GM10266 (cell line): ENCODE measurements at regions not wholly inside any gene's neighbourhood (a gene's known extent, or its start where the extent isn't known, plus 50 kb on each side); places are given as distances from the start of the nearest gene placed in this dataset.

Source experiments
- DNase-seq: peaks from one replicate; pipeline ENCODE4 v3.0.0; 2012; ENCODE audit errors: extremely low spot score
- CTCF ChIP-seq: IDR thresholded peaks from 2 replicates; pipeline ENCODE4 v1.5.1; 2012; ENCODE audit warnings: mild to moderate bottlenecking, low read depth; ENCODE audit not compliant: control insufficient read depth, insufficient read depth; ENCODE audit errors: missing control alignments

DNA sequence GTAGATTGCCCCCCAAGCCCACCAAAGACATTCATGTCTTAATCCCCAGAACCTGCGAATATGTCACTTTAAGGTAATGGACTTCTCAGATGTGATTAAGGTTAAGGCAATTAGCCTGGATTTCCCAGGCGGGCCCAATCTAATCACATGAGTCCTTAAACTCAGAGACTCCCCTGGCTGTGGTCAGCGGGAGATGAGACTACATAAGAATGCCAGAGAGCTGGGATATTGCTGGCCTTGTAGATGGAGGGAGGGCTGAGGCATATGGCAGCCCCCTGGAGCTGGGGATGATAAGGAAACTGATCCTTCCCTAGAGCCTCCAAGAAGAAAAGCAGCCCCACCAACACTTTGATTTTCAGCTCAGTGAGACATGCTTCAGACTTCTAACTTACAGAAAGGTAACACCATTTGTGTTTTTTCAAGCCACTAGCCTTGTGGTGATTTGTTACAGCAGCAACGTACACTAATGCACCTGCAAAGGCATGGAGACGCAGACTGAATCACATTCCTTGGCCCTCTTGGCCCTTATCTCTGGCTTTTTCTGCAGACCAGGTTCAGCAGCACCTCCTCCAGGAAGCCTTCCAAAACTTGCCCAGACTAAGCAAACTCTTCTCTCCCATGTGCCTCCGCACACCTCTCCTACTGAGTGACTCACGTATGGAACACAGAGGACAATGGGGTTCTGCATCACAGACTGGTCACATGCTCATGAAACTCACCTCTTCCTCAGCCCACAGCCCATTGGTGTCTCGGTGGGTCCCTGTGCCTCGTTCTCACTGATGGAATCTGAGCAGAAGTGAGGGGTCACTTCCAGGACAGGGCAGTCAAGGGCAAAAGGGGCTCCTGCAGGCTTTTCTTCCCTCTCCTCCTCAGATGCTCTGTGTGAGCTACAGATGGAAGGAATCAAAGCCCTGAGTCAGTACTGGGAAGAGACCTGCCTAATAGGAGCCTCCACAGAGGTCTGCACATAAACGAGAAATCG is 86.3 kb upstream of the HMGXB4 start:
- TF ChIP-seq CTCF = no peak
- no peak for DNase-seq

GRCh38 chr22:35172442-35172841 is 84.9 kb upstream of the HMGXB4 start:
- no peak for TF ChIP-seq CTCF
- no peak for DNase-seq

DNA sequence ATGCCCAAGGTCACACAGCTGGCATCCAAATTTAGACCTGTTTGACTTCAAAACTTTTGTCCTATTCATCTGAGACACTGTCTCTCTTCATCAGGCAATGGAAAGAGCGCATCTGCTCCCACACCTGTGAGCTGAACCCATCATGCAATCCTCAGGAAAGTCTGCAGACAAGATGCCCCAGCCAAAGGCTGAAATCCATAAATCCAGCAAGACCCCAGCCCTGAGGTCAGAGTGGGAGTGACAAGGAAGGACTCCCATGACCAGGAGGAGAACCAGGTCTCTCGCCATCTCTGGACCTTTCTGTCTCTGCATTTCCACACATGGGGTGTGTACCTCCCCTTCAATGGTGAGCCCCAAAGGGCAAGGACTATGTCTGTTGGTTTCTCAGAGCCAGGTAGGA is 83.6 kb upstream of the HMGXB4 start:
- no peak for TF ChIP-seq CTCF
- no peak for DNase-seq

DNA sequence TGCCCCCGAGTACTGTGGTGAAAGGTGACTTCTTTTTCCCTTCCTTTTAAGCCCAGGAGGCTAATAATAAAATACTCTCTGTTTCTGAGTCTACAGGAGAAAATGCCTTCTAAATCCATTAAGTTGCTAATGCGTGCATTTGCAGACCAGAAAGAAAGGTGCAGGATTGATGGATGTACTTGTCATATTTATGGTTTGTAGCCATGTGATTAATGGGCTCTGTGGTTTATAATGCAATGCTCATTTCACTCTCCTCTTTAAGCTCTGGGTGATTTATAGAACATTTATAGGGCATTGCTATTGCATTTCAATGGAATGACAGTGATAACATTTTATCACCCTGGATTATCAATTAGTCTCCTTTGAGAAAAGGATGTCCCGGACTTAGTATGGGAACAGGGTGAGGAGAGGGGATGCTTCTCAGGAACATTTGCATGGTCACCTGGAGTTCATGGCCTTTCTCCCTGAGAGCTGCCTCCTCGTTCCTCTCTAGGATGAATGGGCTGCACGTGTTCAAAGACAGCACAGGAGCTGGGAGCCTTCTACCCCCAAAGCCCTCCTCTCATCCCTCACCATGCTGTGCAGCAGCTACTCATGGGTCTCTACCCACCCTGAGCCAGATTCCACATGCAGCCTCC is 82.8 kb upstream of the HMGXB4 start:
- no peak for DNase-seq
- no peak for TF ChIP-seq CTCF

- DNase-seq = no peak
- no peak for TF ChIP-seq CTCF
Observed at GRCh38 chr22:35175392-35175791, 81.9 kb upstream of the HMGXB4 start.

DNA sequence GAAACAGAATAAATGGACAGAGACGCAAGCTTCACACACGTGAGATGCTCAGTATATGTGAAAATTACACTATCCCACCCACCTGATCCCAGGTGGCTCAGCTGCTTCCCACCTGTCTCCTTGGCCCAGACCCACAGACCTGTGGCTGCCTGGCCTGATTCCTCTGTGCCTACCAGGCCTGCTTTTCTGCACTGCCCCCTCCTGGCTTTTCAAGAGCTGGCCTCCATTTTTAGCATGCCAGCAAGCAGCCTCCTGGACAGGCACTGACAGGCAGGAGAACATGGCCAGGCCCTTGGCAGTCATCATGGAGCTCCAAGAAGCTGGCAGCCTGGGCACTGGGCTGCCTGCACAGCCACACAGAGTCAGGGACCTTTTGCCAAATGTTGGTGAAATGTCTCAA is 79.5 kb upstream of the HMGXB4 start:
- DNase-seq = no peak
- no peak for TF ChIP-seq CTCF

GRCh38 chr22:35178446-35178845 is 78.8 kb upstream of the HMGXB4 start:
- TF ChIP-seq CTCF = no peak
- no peak for DNase-seq
